Omental fat pad (tissue), 3 donors: ENCODE measurements at regions not wholly inside any gene's neighbourhood (a gene's known extent, or its start where the extent isn't known, plus 50 kb on each side); places are given as distances from the start of the nearest gene placed in this dataset. TPM values are rescaled to one million over a fixed set of nuclear protein-coding genes. Genes with fewer than 3 reads are reported as not detected.

Source experiments
- ATAC-seq: fragments of 150-250 bp; one replicate; pipeline ENCODE4 v1.9.1; 2016; ENCODE audit warnings: mild to moderate bottlenecking, moderate library complexity; ENCODE audit not compliant: low FRiP score
- DNase-seq: peaks from one replicate; pipeline ENCODE4 v3.0.0-alpha.2; 2019; ENCODE audit warnings: low spot score
- CTCF ChIP-seq, 3 donors: fragments of 450-650 bp; IDR thresholded peaks; one replicate each; pipeline ENCODE4 v1.5.1; 2016 to 2017; ENCODE audit warnings: antibody characterized with exemption in 3 of 3, mild to moderate bottlenecking in 3 of 3, moderate library complexity in 2 of 3
- small RNA-seq: library from RNA; depleted of rRNA; stranded (forward); fragments of <200 nt; gene quantifications from one replicate; pipeline ENCODE3, GENCODE V24; 2016

- DNase-seq (no peak), ATAC-seq (no peak)
- no peak for TF ChIP-seq CTCF (IDR thresholded peaks at IDR 0.05)
Measured at GRCh38 chr9:119429302-119429701, 60.1 kb upstream of the BRINP1 start.

- DNase-seq, result no peak
- no peak for ATAC-seq
- no peak for TF ChIP-seq CTCF (IDR thresholded peaks at IDR 0.05)
Measured at GRCh38 chr9:119420231-119420630, 51.0 kb upstream of the BRINP1 start.

Small RNA genes lying in the stretch of these regions (small RNA-seq; reads per million reads assigned to genes)
- gene MIR147A, result not detected
